Effector memory CD4-positive, alpha-beta T cell (primary cell): ENCODE measurements at regions not wholly inside any gene's neighbourhood (a gene's known extent, or its start where the extent isn't known, plus 50 kb on each side); places are given as distances from the start of the nearest gene placed in this dataset.

Source experiments
- DNase-seq, 3 donors: peaks; one replicate each; pipeline ENCODE4 v3.0.0-alpha.2; 2020
- H3K27ac ChIP-seq: 2 replicates; pipeline ENCODE4 v1.7.0; 2013; ENCODE audit warnings: mild to moderate bottlenecking, low read length, moderate library complexity; ENCODE audit not compliant: insufficient read depth, poor library complexity, severe bottlenecking
- H3K27me3 ChIP-seq: replicated peaks from 2 replicates; pipeline ENCODE4 v1.7.0; 2013; ENCODE audit warnings: mild to moderate bottlenecking, low read length; ENCODE audit not compliant: insufficient read depth, control insufficient read depth, poor library complexity, severe bottlenecking
- H3K36me3 ChIP-seq: 2 replicates; pipeline ENCODE4 v1.7.0; 2013; ENCODE audit warnings: mild to moderate bottlenecking, low read length, moderate library complexity; ENCODE audit not compliant: control insufficient read depth, insufficient read depth
- H3K4me1 ChIP-seq: 2 replicates; pipeline ENCODE4 v1.7.0; 2013; ENCODE audit warnings: low read length, mild to moderate bottlenecking; ENCODE audit not compliant: control insufficient read depth, insufficient read depth, poor library complexity, severe bottlenecking
- H3K4me3 ChIP-seq: 2 replicates; pipeline ENCODE4 v1.7.0; 2013; ENCODE audit warnings: low read length, low read depth, mild to moderate bottlenecking; ENCODE audit not compliant: insufficient read depth, poor library complexity, severe bottlenecking
- H3K9me3 ChIP-seq: 2 replicates; pipeline ENCODE4 v1.7.0; 2013; ENCODE audit warnings: mild to moderate bottlenecking, low read length, moderate library complexity; ENCODE audit not compliant: control insufficient read depth

DNA sequence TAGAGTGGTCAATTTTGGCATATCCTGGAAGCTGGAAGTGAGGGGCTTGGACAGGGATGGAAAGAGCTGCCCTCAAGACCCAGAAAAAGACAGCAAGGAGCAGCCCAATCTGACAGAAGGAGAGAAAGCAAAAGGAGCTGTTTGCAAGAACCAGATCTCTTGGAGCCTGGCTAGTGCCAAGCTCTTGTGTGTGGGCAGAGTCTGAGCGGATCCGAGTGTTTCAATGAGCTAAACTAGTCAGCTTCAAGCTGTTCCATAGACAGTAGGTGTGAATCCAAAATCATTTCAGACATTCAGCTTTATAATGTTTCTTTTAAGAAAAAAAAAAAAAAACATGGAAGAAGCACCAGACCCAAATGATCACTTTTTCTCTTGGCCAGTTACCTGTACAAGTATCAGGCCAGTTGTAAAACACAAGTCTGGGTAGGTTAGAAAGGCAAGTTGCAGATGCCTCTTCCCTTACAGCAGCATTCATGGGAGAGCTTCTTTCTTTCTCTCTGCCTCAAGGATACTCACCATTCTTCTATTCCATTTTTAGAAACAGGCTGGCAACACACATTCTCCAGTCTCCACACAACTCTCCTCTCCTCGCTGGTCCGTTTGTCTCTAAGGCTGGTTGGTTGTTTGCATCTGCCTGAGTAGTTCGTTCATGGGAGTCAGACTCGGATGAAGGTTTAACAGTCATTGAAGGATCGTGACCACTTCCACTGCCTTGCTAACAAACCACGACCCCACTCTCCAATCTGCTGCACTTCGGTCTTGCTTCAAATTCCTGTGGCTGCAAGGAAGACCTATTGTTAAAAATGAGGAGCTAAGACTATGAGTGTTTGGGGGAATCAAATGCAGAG is 105.2 kb upstream of the GATB start:
- Histone ChIP-seq H3K36me3 (no peaks in the 10 kb centered on the region), H3K27me3 (no peaks in the 10 kb centered on the region), H3K27ac (no peak overlapping the region), H3K9me3 (no peaks in the 10 kb centered on the region), H3K4me3 (no peak overlapping the region), H3K4me1 (no peaks in the 10 kb centered on the region)
- no peak for DNase-seq

DNA sequence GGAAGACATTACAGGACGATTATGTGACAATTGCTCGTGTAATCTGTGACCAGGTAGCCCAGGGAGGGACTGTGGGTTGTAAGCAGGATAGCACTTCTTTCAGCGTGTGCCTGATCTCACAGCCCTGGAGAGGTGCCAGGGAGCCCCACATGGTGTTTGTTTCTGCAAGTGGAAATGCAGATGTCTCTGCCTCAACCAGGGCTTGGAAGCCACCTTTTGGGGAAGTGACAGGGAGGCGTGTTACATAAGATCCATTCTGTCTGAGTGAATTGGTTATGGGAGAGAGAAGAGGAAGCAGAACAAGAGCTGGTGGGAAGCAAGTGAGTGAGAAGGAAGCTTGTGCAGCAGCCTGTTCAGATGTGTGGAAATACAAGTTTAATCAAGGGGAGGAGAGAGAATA is 104.5 kb upstream of the GATB start:
- Histone ChIP-seq H3K27ac (no peak overlapping the region), H3K4me3 (no peak overlapping the region), H3K36me3 (no peaks in the 10 kb centered on the region), H3K4me1 (no peaks in the 10 kb centered on the region), H3K9me3 (no peaks in the 10 kb centered on the region), H3K27me3 (no peaks in the 10 kb centered on the region)
- DNase-seq, result no peak

DNA sequence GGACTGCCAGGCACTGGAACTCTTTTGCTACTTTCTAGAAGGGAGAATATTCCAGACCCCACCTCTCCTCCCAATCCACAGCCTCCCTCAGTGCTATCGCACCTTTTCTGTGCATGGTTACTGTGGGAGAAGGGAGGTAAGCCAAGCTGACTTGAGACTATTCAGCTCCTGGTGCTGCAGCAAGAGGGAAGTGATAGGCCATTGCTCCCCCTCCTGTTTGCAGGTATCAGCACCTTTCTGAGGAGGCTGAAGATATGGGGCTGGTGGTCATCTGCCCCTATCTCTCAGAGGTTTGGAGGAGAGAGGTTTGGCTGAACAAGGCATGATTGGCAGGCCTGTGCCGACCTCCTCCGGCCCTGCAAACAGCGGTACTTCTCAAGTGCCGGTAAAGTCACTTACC is 103.3 kb upstream of the GATB start:
- H3K9me3 ChIP-seq, result no peaks in the 10 kb centered on the region
- H3K4me1 ChIP-seq, result no peaks in the 10 kb centered on the region
- no peaks in the 10 kb centered on the region for H3K36me3 ChIP-seq
- no peak overlapping the region for H3K4me3 ChIP-seq
- H3K27me3 ChIP-seq, result no peaks in the 10 kb centered on the region
- no peak for DNase-seq
- no peak overlapping the region for H3K27ac ChIP-seq

DNA sequence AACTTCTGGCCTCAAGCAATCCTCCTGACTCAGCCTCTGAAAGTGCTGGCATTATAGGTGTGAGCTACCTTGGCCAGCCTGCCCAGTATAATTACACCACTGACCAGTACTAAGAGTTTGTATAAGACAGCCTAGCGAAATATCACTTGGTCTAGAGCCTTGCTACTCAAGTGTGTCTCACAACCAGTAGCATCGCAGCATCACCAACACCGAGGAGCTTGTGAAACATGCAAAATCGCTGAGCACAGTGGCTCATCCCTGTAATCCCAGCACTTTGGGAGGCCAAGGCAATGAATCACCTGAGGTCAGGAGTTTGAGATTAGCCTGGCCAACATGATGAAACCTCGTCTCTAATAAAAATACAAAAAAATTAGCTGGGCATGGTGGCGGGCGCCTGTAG is 102.0 kb upstream of the GATB start:
- Histone ChIP-seq H3K27me3 (no peaks in the 10 kb centered on the region), H3K36me3 (no peaks in the 10 kb centered on the region), H3K9me3 (no peaks in the 10 kb centered on the region), H3K4me1 (no peaks in the 10 kb centered on the region), H3K4me3 (no peak overlapping the region), H3K27ac (no peak overlapping the region)
- no peak for DNase-seq

DNA sequence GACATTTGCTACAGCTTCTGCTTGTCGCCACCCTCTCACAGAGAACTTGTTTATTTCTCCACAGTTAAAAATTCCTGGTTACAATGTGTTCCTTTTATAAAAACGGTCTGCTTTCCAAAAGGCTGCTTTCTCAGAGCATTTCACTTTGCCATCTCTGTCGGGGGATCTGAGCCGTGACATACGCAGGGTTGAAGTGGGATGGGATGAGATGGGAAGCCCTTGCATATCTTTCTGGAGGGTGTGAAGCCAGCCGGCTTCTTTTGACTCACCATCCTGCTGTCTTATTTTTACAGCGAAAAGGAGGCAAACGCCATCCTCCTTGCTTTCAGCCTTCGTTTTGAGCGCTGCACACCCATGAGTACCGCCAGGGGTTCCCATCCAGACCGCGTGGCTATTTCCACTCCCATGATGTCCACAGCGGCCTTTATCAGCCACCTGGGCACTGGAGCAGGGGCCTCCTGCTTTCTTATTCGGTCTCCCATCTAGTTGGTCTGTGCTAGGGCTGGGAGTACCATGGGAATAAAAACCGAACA is 99.8 kb upstream of the GATB start:
- no peaks in the 10 kb centered on the region for H3K36me3 ChIP-seq
- H3K27me3 ChIP-seq, result no peaks in the 10 kb centered on the region
- H3K4me3 ChIP-seq, result no peak overlapping the region
- no peaks in the 10 kb centered on the region for H3K4me1 ChIP-seq
- H3K9me3 ChIP-seq, result no peaks in the 10 kb centered on the region
- H3K27ac ChIP-seq, result no peak overlapping the region
- no peak for DNase-seq

DNA sequence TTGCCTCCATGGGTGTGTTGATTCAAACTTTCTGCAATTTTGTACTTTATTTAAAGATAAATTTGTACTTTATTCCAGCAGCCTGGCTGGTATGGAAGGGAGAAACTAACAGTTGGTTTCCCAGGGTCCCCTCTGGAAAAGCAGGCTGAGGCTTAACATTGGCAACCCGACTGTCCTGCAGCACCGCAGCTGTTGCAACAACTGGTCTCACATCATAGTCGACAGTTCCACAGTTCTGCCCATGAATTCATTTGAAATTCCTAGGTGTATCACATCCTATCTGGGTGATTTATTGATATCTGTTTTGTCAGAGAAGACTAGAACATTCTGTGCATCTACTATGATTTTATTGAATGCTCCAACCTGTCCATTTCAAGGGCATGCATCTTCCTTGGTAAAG is 98.8 kb upstream of the GATB start:
- H3K4me3 ChIP-seq, result no peak overlapping the region
- no peaks in the 10 kb centered on the region for H3K36me3 ChIP-seq
- no peak for DNase-seq
- no peaks in the 10 kb centered on the region for H3K27me3 ChIP-seq
- no peaks in the 10 kb centered on the region for H3K4me1 ChIP-seq
- no peak overlapping the region for H3K27ac ChIP-seq
- H3K9me3 ChIP-seq, result no peaks in the 10 kb centered on the region

DNA sequence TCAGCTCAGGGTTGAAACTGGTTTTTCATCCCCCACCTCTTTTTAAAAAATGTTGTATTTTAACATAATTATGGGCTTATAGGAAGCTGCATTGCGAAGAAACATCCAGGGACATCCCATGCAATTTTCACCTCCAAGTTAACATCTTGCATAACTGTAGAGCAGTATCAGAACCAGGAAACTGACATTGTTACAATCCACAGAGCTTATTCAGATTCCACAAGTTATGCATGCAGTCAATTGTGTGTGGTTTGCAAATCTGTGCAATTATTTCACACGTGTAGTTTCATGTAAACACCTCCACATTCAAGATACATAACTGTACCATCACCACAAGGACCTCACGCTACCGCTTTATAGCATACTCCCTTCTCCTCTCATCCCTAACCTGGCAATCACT is 97.5 kb upstream of the GATB start:
- no peak for DNase-seq
- Histone ChIP-seq H3K4me3 (no peak overlapping the region), H3K36me3 (no peaks in the 10 kb centered on the region), H3K9me3 (no peaks in the 10 kb centered on the region), H3K27ac (no peak overlapping the region), H3K4me1 (no peaks in the 10 kb centered on the region), H3K27me3 (no peaks in the 10 kb centered on the region)

DNA sequence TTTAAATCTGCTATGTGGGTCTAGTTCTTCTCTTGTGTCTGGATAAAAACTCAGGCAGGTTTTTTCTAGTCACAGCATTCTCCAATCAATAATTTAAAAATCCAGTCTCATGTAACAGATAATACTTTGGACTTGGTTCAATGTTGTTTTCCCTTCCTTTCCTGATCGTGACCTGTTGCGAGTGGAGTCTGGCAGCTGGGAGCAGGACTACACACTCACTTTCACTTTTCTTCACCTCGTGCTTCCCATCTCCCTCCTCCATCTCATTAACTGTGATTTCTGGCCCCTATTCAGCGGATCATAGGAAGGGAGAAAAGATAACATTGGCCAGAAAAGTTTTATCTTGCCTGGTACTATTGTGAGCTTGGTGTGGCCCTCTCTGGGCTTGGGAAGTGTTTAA is 96.6 kb upstream of the GATB start:
- H3K27me3 ChIP-seq, result no peaks in the 10 kb centered on the region
- DNase-seq, result no peak
- H3K27ac ChIP-seq, result no peak overlapping the region
- H3K9me3 ChIP-seq, result no peaks in the 10 kb centered on the region
- H3K36me3 ChIP-seq, result no peaks in the 10 kb centered on the region
- H3K4me1 ChIP-seq, result no peaks in the 10 kb centered on the region
- no peak overlapping the region for H3K4me3 ChIP-seq

DNA sequence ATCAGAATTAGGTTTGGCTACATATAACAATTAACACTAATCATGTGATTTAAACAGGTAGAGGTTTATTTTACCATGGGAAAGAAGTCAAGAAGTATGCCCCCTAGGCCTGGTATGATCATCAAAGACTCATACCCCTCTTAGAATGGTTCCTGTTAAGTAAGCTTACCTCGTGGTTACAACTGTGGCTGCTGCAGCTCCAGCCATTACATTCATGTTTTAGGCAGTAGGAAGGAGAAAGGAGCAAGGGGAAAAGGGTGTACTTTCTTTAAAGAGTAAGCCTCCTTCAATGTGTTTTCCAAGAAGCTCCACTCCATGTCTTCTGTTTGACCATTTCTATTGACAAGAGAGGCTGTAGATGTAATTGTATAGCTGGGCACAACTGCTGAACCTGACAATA is 94.9 kb upstream of the GATB start:
- no peak for DNase-seq
- H3K9me3 ChIP-seq, result no peaks in the 10 kb centered on the region
- H3K4me3 ChIP-seq, result no peak overlapping the region
- no peaks in the 10 kb centered on the region for H3K36me3 ChIP-seq
- H3K27me3 ChIP-seq, result no peaks in the 10 kb centered on the region
- H3K4me1 ChIP-seq, result no peaks in the 10 kb centered on the region
- H3K27ac ChIP-seq, result no peak overlapping the region

DNA sequence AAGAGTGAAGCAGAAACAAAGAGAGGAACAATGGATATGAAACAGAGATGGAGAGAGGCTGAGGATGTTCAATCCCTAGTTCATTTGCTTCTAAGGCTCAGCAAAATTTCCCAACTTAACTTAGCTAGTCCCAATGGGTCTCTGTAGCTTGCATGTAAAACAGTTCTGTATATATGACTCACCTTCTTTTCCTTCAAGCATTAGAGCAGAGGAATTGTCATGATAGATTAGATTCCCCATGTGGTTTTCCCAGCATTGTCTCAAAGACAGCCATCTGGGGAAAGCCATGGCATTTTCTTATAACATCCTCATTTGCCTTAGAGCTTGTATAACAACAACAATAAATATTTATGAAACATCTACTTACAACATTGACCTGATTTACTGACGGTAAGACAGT is 93.9 kb upstream of the GATB start:
- no peaks in the 10 kb centered on the region for H3K4me1 ChIP-seq
- no peaks in the 10 kb centered on the region for H3K9me3 ChIP-seq
- H3K27ac ChIP-seq, result no peak overlapping the region
- no peak overlapping the region for H3K4me3 ChIP-seq
- no peaks in the 10 kb centered on the region for H3K27me3 ChIP-seq
- H3K36me3 ChIP-seq, result no peaks in the 10 kb centered on the region
- DNase-seq, result no peak
